GM12891 (cell line): ENCODE measurements at regions not wholly inside any gene's neighbourhood (a gene's known extent, or its start where the extent isn't known, plus 50 kb on each side); places are given as distances from the start of the nearest gene placed in this dataset.

Experiments
- PAX5 ChIP-seq: IDR thresholded peaks from 2 replicates; pipeline ENCODE4 v1.6.1; 2011; ENCODE audit warnings: low read length, moderate library complexity, mild to moderate bottlenecking; ENCODE audit not compliant: insufficient read depth, severe bottlenecking
- POLR2A ChIP-seq: IDR thresholded peaks from 2 replicates; pipeline ENCODE4 v1.6.1; 2011; ENCODE audit warnings: low read depth, low read length, control low read depth
- POLR2AphosphoS5 ChIP-seq: IDR thresholded peaks from 2 replicates; pipeline ENCODE4 v1.6.1; 2011; ENCODE audit warnings: low read depth, low read length, control low read depth
- POU2F2 ChIP-seq: IDR thresholded peaks from 2 replicates; pipeline ENCODE4 v1.6.1; 2011; ENCODE audit warnings: low read depth, mild to moderate bottlenecking, control low read depth, low read length, moderate library complexity
- SPI1 ChIP-seq: IDR thresholded peaks from 2 replicates; pipeline ENCODE4 v1.6.1; 2011; ENCODE audit warnings: low read depth, low read length, control low read depth
- TAF1 ChIP-seq: IDR thresholded peaks from 2 replicates; pipeline ENCODE4 v1.6.1; 2011; ENCODE audit warnings: low read depth, low read length, control low read depth

- TF ChIP-seq POLR2AphosphoS5 (no peak), POLR2A (no peak), SPI1 (no peak), TAF1 (no peak), POU2F2 (no peak), PAX5 (no peak)
Measured at GRCh38 chr1:201719812-201720521, 109.0 kb upstream of the IPO9 start.
